Epithelial cell of esophagus (primary cell): ENCODE measurements at regions not wholly inside any gene's neighbourhood (a gene's known extent, or its start where the extent isn't known, plus 50 kb on each side); places are given as distances from the start of the nearest gene placed in this dataset.

Experiments used
- DNase-seq: peaks from one replicate; pipeline ENCODE4 v3.0.0; 2010; ENCODE audit warnings: low read depth
- H3K4me3 ChIP-seq: 2 replicates; pipeline ENCODE4 v1.5.1; 2011; ENCODE audit warnings: mild to moderate bottlenecking, low read length, control low read depth
- CTCF ChIP-seq: IDR thresholded peaks from 2 replicates; pipeline ENCODE4 v1.5.1; 2011; ENCODE audit warnings: low read depth, mild to moderate bottlenecking, low read length, control low read depth, inconsistent platforms; ENCODE audit not compliant: insufficient read depth; ENCODE audit errors: missing control alignments

- no peak for TF ChIP-seq CTCF
- H3K4me3 ChIP-seq = no peak overlapping the region
- DNase-seq = no peak
Measured at GRCh38 chr11:105468154-105468553, 141.7 kb upstream of the GRIA4 start.

- no peak overlapping the region for H3K4me3 ChIP-seq
- DNase-seq = peak; percentile 73
- TF ChIP-seq CTCF = no peak
Measured at GRCh38 chr11:105466582-105467228, 143.2 kb upstream of the GRIA4 start.

- no peak for DNase-seq
- TF ChIP-seq CTCF = no peak
- no peak overlapping the region for H3K4me3 ChIP-seq
Measured at GRCh38 chr11:105458071-105458470, 151.8 kb upstream of the GRIA4 start.

GRCh38 chr11:105456950-105457349, 152.9 kb upstream of the GRIA4 start:
- H3K4me3 ChIP-seq = no peak overlapping the region
- DNase-seq = no peak

GRCh38 chr11:105449100-105449734, 160.7 kb upstream of the GRIA4 start:
- no peak for DNase-seq

More at GRCh38 chr11:105456950-105457349, 152.9 kb upstream of the GRIA4 start:
- peak; percentile 6 for TF ChIP-seq CTCF

GRCh38 chr11:105448703-105449079, 161.2 kb upstream of the GRIA4 start:
- TF ChIP-seq CTCF = no peak
- no peak overlapping the region for H3K4me3 ChIP-seq
- DNase-seq = no peak

More at GRCh38 chr11:105449100-105449734, 160.7 kb upstream of the GRIA4 start:
- no peak for TF ChIP-seq CTCF
- H3K4me3 ChIP-seq = no peak overlapping the region
